ENCODE measurements at regions not wholly inside any gene's neighbourhood (a gene's known extent, or its start where the extent isn't known, plus 50 kb on each side); places are given as distances from the start of the nearest gene placed in this dataset.

- Histone ChIP-seq H3K4me3 (no peak overlapping the region), H3K9me3 (no peaks in the 10 kb centered on the region), H3K27me3 (ENCODE audit: low read depth) (no peaks in the 10 kb centered on the region), H3K36me3 (no peaks in the 10 kb centered on the region), H3K27ac (no peak overlapping the region), H3K4me1 (no peaks in the 10 kb centered on the region)
- ATAC-seq (no peak), DNase-seq (no peak)
- TF ChIP-seq CTCF (IDR thresholded peaks at IDR 0.05), result no peak
- intact Hi-C loops (cut with DNase I), result loop anchor here (10.0 kb wide), 1 partner anchor 93 kb away; the partner anchor contains the start of gene BEX1
Observed at GRCh38 chrX:103158317-103158621, 56.6 kb upstream of the BEX4 start.

- no peak overlapping the region for H3K4me3 ChIP-seq
- no peaks in the 10 kb centered on the region for H3K36me3 ChIP-seq
- peak; percentile 58 for TF ChIP-seq CTCF (IDR thresholded peaks at IDR 0.05)
- H3K4me1 ChIP-seq, result no peaks in the 10 kb centered on the region
- intact Hi-C loops (cut with DNase I), result loop anchor here (10.0 kb wide), 1 partner anchor 93 kb away; the partner anchor contains the start of gene BEX1
- H3K27me3 ChIP-seq (ENCODE audit: low read depth), result no peaks in the 10 kb centered on the region
- no peaks in the 10 kb centered on the region for H3K9me3 ChIP-seq
- H3K27ac ChIP-seq, result no peak overlapping the region
- no peak for ATAC-seq
- DNase-seq, result no peak
Observed at GRCh38 chrX:103157496-103158316, 57.2 kb upstream of the BEX4 start.

- no peak for ATAC-seq
- no peak for TF ChIP-seq CTCF (IDR thresholded peaks at IDR 0.05)
- Histone ChIP-seq H3K36me3 (no peaks in the 10 kb centered on the region), H3K9me3 (no peaks in the 10 kb centered on the region), H3K4me3 (no peak overlapping the region), H3K27me3 (ENCODE audit: low read depth) (no peaks in the 10 kb centered on the region), H3K27ac (no peak overlapping the region), H3K4me1 (no peaks in the 10 kb centered on the region)
- DNase-seq, result no peak
- intact Hi-C loops (cut with DNase I), result loop anchor here (10.0 kb wide), 1 partner anchor 90 kb away; the partner anchor contains the start of gene BEX1
Observed at GRCh38 chrX:103155201-103155600, 59.7 kb upstream of the BEX4 start.

GRCh38 chrX:103153661-103154060 lies 60.7 kb upstream of the NXF3 start:
- intact Hi-C loops (cut with DNase I), result loop anchor here (10.0 kb wide), 1 partner anchor 89 kb away; the partner anchor contains the start of gene BEX1
- TF ChIP-seq CTCF (IDR thresholded peaks at IDR 0.05), result no peak
- no peak for DNase-seq
- Histone ChIP-seq H3K36me3 (no peaks in the 10 kb centered on the region), H3K27me3 (ENCODE audit: low read depth) (no peaks in the 10 kb centered on the region), H3K9me3 (no peaks in the 10 kb centered on the region), H3K27ac (no peak overlapping the region), H3K4me1 (no peaks in the 10 kb centered on the region), H3K4me3 (no peak overlapping the region)
- ATAC-seq, result no peak

- H3K4me3 ChIP-seq, result no peak overlapping the region
- intact Hi-C loops (cut with DNase I), result loop anchor here (10.0 kb wide), 1 partner anchor 87 kb away; the partner anchor contains the start of gene BEX1
Observed at GRCh38 chrX:103151799-103152198, 58.9 kb upstream of the NXF3 start.

More at GRCh38 chrX:103151799-103152198, 58.9 kb upstream of the NXF3 start:
- DNase-seq, result no peak
- no peaks in the 10 kb centered on the region for H3K4me1 ChIP-seq
- H3K27me3 ChIP-seq (ENCODE audit: low read depth), result no peaks in the 10 kb centered on the region
- no peak for TF ChIP-seq CTCF (IDR thresholded peaks at IDR 0.05)
- H3K36me3 ChIP-seq, result no peaks in the 10 kb centered on the region
- ATAC-seq, result no peak
- H3K9me3 ChIP-seq, result no peaks in the 10 kb centered on the region
- no peak overlapping the region for H3K27ac ChIP-seq

Data from lower lobe of right lung (tissue), 2 donors.